ENCODE measurements at regions not wholly inside any gene's neighbourhood (a gene's known extent, or its start where the extent isn't known, plus 50 kb on each side); places are given as distances from the start of the nearest gene placed in this dataset.
"Not testable (repeated sequence)": the region's sequence is repeated elsewhere in the genome, so short reads cannot be mapped to it uniquely, and the experiment has no call there.

- Histone ChIP-seq H3K27ac (no peak overlapping the region), H3K4me3 (ENCODE audit: low read depth, low read length) (no peak overlapping the region), H3K9me3 (ENCODE audit: severe bottlenecking) (no peaks in the 10 kb centered on the region), H3K36me3 (no peaks in the 10 kb centered on the region), H3K27me3 (ENCODE audit: insufficient read depth, low read depth, severe bottlenecking) (no peaks in the 10 kb centered on the region)
- TF ChIP-seq CTCF (IDR thresholded peaks at IDR 0.05; ENCODE audit: low read depth, low read length): no peak
- DNase-seq: no peak
These were observed 89.0 kb upstream of the GPR141 start for GRCh38 chr7:37594602-37595001.

- no peak for DNase-seq
- Histone ChIP-seq H3K9me3 (ENCODE audit: severe bottlenecking) (no peaks in the 10 kb centered on the region), H3K36me3 (no peaks in the 10 kb centered on the region), H3K4me3 (ENCODE audit: low read depth, low read length) (no peak overlapping the region), H3K27ac (no peak overlapping the region), H3K27me3 (ENCODE audit: insufficient read depth, low read depth, severe bottlenecking) (no peaks in the 10 kb centered on the region)
- no peak for TF ChIP-seq CTCF (IDR thresholded peaks at IDR 0.05; ENCODE audit: low read depth, low read length)
These were observed 84.7 kb upstream of the GPR141 start for GRCh38 chr7:37598824-37599223.

- Histone ChIP-seq H3K36me3 (no peaks in the 10 kb centered on the region), H3K9me3 (ENCODE audit: severe bottlenecking) (no peaks in the 10 kb centered on the region), H3K4me3 (ENCODE audit: low read depth, low read length) (no peak overlapping the region), H3K27me3 (ENCODE audit: insufficient read depth, low read depth, severe bottlenecking) (no peaks in the 10 kb centered on the region), H3K27ac (no peak overlapping the region)
- TF ChIP-seq CTCF (IDR thresholded peaks at IDR 0.05; ENCODE audit: low read depth, low read length): no peak
- no peak for DNase-seq
These were observed 82.2 kb upstream of the GPR141 start for GRCh38 chr7:37601321-37601720.

- DNase-seq: no peak
- Histone ChIP-seq H3K27ac (no peak overlapping the region), H3K4me3 (ENCODE audit: low read depth, low read length) (no peak overlapping the region), H3K9me3 (ENCODE audit: severe bottlenecking) (no peaks in the 10 kb centered on the region), H3K36me3 (no peaks in the 10 kb centered on the region), H3K27me3 (ENCODE audit: insufficient read depth, low read depth, severe bottlenecking) (no peaks in the 10 kb centered on the region)
- no peak for TF ChIP-seq CTCF (IDR thresholded peaks at IDR 0.05; ENCODE audit: low read depth, low read length)
These were observed 79.5 kb upstream of the GPR141 start for GRCh38 chr7:37604078-37604477.

GRCh38 chr7:37617406-37617805, 66.2 kb upstream of the GPR141 start:
- H3K27me3 ChIP-seq (ENCODE audit: insufficient read depth, low read depth, severe bottlenecking); H3K36me3 ChIP-seq; H3K27ac ChIP-seq; H3K4me3 ChIP-seq (ENCODE audit: low read depth, low read length); H3K9me3 ChIP-seq (ENCODE audit: severe bottlenecking); DNase-seq: not testable (repeated sequence)

- Histone ChIP-seq H3K4me3 (ENCODE audit: low read depth, low read length) (no peak overlapping the region), H3K9me3 (ENCODE audit: severe bottlenecking) (no peaks in the 10 kb centered on the region), H3K36me3 (no peaks in the 10 kb centered on the region), H3K27me3 (ENCODE audit: insufficient read depth, low read depth, severe bottlenecking) (no peaks in the 10 kb centered on the region), H3K27ac (no peak overlapping the region)
- no peak for TF ChIP-seq CTCF (IDR thresholded peaks at IDR 0.05; ENCODE audit: low read depth, low read length)
- no peak for DNase-seq
These were observed 50.5 kb upstream of the GPR141 start for GRCh38 chr7:37633048-37633447.
